HCT116 (cell line): ENCODE measurements at regions not wholly inside any gene's neighbourhood (a gene's known extent, or its start where the extent isn't known, plus 50 kb on each side); places are given as distances from the start of the nearest gene placed in this dataset.

Source experiments
- ATAC-seq: fragments of 200-7000 bp; cut with Tn5 transposase; 2 replicates; pipeline ENCODE4 v1.9.1; 2020; ENCODE audit warnings: mild to moderate bottlenecking, moderate library complexity
- BruUV-seq: library from RNA; stranded (reverse); fragments of 400-500 nt; replicated peaks from 2 replicates; lab custom pipeline; 2021; lab: Mats Ljungman, UMichigan
- CTCF ChIA-PET: fragments of 300-600 bp; sonication (Branson Sonifier 250); formaldehyde crosslinking; loops from one replicate; lab custom pipeline; 2021; ENCODE audit warnings: antibody characterized with exemption; lab: Charles Lee
- POLR2A ChIA-PET: fragments of 300-600, 350-600 bp; sonication (Branson Sonifier 250); formaldehyde crosslinking; loops from one replicate; lab custom pipeline; 2021; ENCODE audit warnings: antibody characterized with exemption; lab: Charles Lee
- RAD21 ChIA-PET, 2 experiments: fragments of 300-600 bp; sonication (Branson Sonifier 250); formaldehyde crosslinking; loops; one replicate each; lab custom pipeline; 2023; ENCODE audit warnings: low total read pairs in 2 of 2; ENCODE audit not compliant: uncharacterized antibody in 2 of 2, unreplicated experiment in 2 of 2, low non-redundant PET in 1 of 2; lab: Charles Lee
- DNase-seq: peaks from one replicate; pipeline ENCODE4 v3.0.0-alpha.2; 2010; ENCODE audit warnings: low read depth, low spot score
- H2AFZ ChIP-seq: fragments of 200-600 bp; shearing (Covaris generic), sonication (generic); 2 replicates; pipeline ENCODE4 v1.6.1; 2017; ENCODE audit warnings: low read depth, mixed run types, mixed read lengths, antibody characterized with exemption, low read length; ENCODE audit not compliant: poor library complexity, severe bottlenecking
- H3K27ac ChIP-seq: 2 replicates; pipeline ENCODE4 v1.5.1; 2012; ENCODE audit warnings: low read depth, low read length
- H3K27me3 ChIP-seq: fragments of 200-600 bp; sonication (generic); 2 replicates; pipeline ENCODE4 v1.6.1; 2016; ENCODE audit warnings: mixed run types, low read length, mixed read lengths; ENCODE audit not compliant: insufficient read depth
- H3K36me3 ChIP-seq, 2 experiments: fragments of 200-500 bp in 1 of 2; fragments of 200-600 bp in 1 of 2; sonication (Bioruptor generic) in 1 of 2; sonication (generic) in 1 of 2; 2 replicates each; pipeline versions ENCODE4 v1.5.1 to v1.6.1; 2014 to 2016; ENCODE audit warnings: low read length in 2 of 2, inconsistent platforms in 1 of 2, mixed read lengths in 1 of 2, mixed run types in 1 of 2; ENCODE audit not compliant: insufficient read depth in 2 of 2, control insufficient read depth in 1 of 2
- H3K4me1 ChIP-seq, 2 experiments: fragments of 200-600 bp in 1 of 2; sonication (generic) in 1 of 2; 2 replicates each; pipeline versions ENCODE4 v1.5.1 to v1.6.1; 2012 to 2017; ENCODE audit warnings: low read length in 2 of 2, inconsistent platforms in 1 of 2, mild to moderate bottlenecking in 1 of 2, mixed read lengths in 1 of 2, mixed run types in 1 of 2, moderate library complexity in 1 of 2; ENCODE audit not compliant: insufficient read depth in 2 of 2, control insufficient read depth in 1 of 2
- H3K4me2 ChIP-seq: fragments of 200-600 bp; sonication (generic); 2 replicates; pipeline ENCODE4 v1.6.1; 2017; ENCODE audit warnings: mixed run types, low read length, mixed read lengths
- H3K4me3 ChIP-seq, 2 experiments: fragments of 200-600 bp in 1 of 2; sonication (generic) in 1 of 2; replicated peaks in 1 of 2; 2 replicates each; pipeline ENCODE4 v1.5.1; 2011 to 2016; ENCODE audit warnings: low read length in 2 of 2, control low read depth in 1 of 2, low read depth in 1 of 2, mild to moderate bottlenecking in 1 of 2, mixed read lengths in 1 of 2, mixed run types in 1 of 2
- H3K79me2 ChIP-seq: fragments of 200-600 bp; sonication (generic); 2 replicates; pipeline ENCODE4 v1.6.1; 2017; ENCODE audit warnings: mild to moderate bottlenecking, mixed run types, low read length, moderate library complexity, mixed read lengths; ENCODE audit not compliant: insufficient read depth
- H3K9ac ChIP-seq: fragments of 200-600 bp; sonication (generic); 2 replicates; pipeline ENCODE4 v1.6.1; 2016; ENCODE audit warnings: low read length, mixed read lengths
- H3K9me2 ChIP-seq: fragments of 200-600 bp; sonication (generic), shearing (Covaris generic); 2 replicates; pipeline ENCODE4 v1.6.1; 2017; ENCODE audit warnings: mixed run types, mild to moderate bottlenecking, moderate library complexity; ENCODE audit not compliant: insufficient read depth
- H3K9me3 ChIP-seq, 2 experiments: fragments of 200-500 bp in 1 of 2; fragments of 200-600 bp in 1 of 2; sonication (Bioruptor generic) in 1 of 2; sonication (generic) in 1 of 2; 2 replicates each; pipeline ENCODE4 v1.6.1; 2014 to 2017; ENCODE audit warnings: low read length in 2 of 2, mixed read lengths in 2 of 2, inconsistent platforms in 1 of 2, low read depth in 1 of 2, mild to moderate bottlenecking in 1 of 2, mixed run types in 1 of 2, moderate library complexity in 1 of 2; ENCODE audit not compliant: control insufficient read depth in 1 of 2, insufficient read depth in 1 of 2
- H4K20me1 ChIP-seq: fragments of 200-600 bp; sonication (generic), shearing (Covaris generic); 2 replicates; pipeline ENCODE4 v1.6.1; 2017; ENCODE audit warnings: mixed run types, mild to moderate bottlenecking, moderate library complexity; ENCODE audit not compliant: insufficient read depth
- ATF3 ChIP-seq: IDR thresholded peaks from 2 replicates; pipeline ENCODE4 v1.6.1; 2012
- ELF1 ChIP-seq: IDR thresholded peaks from 2 replicates; pipeline ENCODE4 v1.6.1; 2012; ENCODE audit warnings: low read depth, borderline replicate concordance
- FOSL1 ChIP-seq: IDR thresholded peaks from 2 replicates; pipeline ENCODE4 v1.6.1; 2012; ENCODE audit warnings: low read depth
- RAD21 ChIP-seq: IDR thresholded peaks from 2 replicates; pipeline ENCODE4 v1.6.1; 2012; ENCODE audit warnings: low read depth, mild to moderate bottlenecking
- SRF ChIP-seq: IDR thresholded peaks from 2 replicates; pipeline ENCODE4 v1.6.1; 2012; ENCODE audit warnings: low read depth
- ZFX ChIP-seq: fragments of 450-650 bp; IDR thresholded peaks from 2 replicates; pipeline ENCODE4 v1.6.1; 2017
- ZNF274 ChIP-seq: fragments of 200-500 bp; sonication (Bioruptor generic); IDR thresholded peaks from 2 replicates; pipeline ENCODE4 v1.6.1; 2014; ENCODE audit warnings: mild to moderate bottlenecking, low read depth, low read length, inconsistent platforms
- intact Hi-C: fragments of 100-400 bp; cut with micrococcal nuclease; formaldehyde crosslinking; loops from 2 replicates; pipeline ENCODE4 v1.10.0; 2022
- TF ChIP-seq, protein P1 (sequence below), 3 experiments: fragments of 200-600 bp in 1 of 3; sonication (generic) in 1 of 3; IDR thresholded peaks in 2 of 3; conservative IDR thresholded peaks in 1 of 3; 2 replicates each; pipeline ENCODE4 v1.5.1; 2012 to 2017; ENCODE audit warnings: low read depth in 2 of 3, low read length in 2 of 3, antibody characterized with exemption in 1 of 3, borderline replicate concordance in 1 of 3, control low read depth in 1 of 3, mild to moderate bottlenecking in 1 of 3, mixed read lengths in 1 of 3, mixed run types in 1 of 3, moderate library complexity in 1 of 3; ENCODE audit not compliant: insufficient read depth in 1 of 3

DNA sequence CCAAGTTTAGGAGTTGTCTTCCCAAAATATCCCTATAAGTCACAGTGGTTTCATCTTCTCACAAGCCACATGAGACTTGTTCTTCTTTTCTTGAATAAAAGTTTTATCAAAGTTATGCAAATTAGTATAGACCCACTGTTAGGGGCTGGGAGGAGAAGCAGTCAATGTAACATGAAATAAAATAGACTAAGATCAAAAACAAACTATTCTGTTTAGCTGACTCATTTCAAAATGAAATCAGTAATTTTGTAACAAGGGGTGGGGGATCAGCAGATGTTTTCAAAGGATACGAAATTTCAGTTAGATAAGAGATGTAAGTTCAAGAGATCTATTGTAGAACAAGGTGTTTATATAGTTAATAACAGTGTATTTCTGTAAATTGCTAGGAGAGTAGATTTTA lies 339.6 kb upstream of the PRDM1 start:
- Histone ChIP-seq H3K27ac (no peak overlapping the region), H3K9me3 (no peaks in the 10 kb centered on the region), H3K4me3 (no peak overlapping the region), H2AFZ (no peak overlapping the region), H3K36me3 (no peaks in the 10 kb centered on the region), H3K27me3 (no peaks in the 10 kb centered on the region), H3K9me2 (no peaks in the 10 kb centered on the region), H3K9ac (no peak overlapping the region), H3K79me2 (no peaks in the 10 kb centered on the region), H3K4me1 (0 out of 4 replicates have a peak, but pooled peaks cover 0 to 4% of the 10 kb centered on the region in 2 experiments), H3K4me2 (no peak overlapping the region), H4K20me1 (no peaks in the 10 kb centered on the region)
- no peak for ATAC-seq
- RAD21 ChIA-PET: no interaction called here
- POLR2A ChIA-PET: no interaction called here
- CTCF ChIA-PET: no interaction called here
- BruUV-seq: no TSS peak
- no peak for TF ChIP-seq ATF3
- no peak for TF ChIP-seq ELF1
- no peak for TF ChIP-seq SRF
- TF ChIP-seq RAD21: no peak
- TF ChIP-seq FOSL1: no peak
- TF ChIP-seq ZFX: no peak
- TF ChIP-seq ZNF274: no peak
- intact Hi-C loops: no loop called here
- DNase-seq: no peak

GRCh38 chr6:105746130-105746505 lies 340.0 kb upstream of the PRDM1 start:
- no peaks in the 10 kb centered on the region for H3K27me3 ChIP-seq
- no peak for ATAC-seq
- H3K9me2 ChIP-seq: no peaks in the 10 kb centered on the region
- no peak overlapping the region for H3K9ac ChIP-seq
- ChIA-PET CTCF (no interaction called here), POLR2A (no interaction called here), RAD21 (no interaction called here)
- H3K27ac ChIP-seq: no peak overlapping the region
- H3K36me3 ChIP-seq: no peaks in the 10 kb centered on the region
- H3K4me2 ChIP-seq: no peak overlapping the region
- no peak overlapping the region for H3K4me3 ChIP-seq
- BruUV-seq: no TSS peak
- no peaks in the 10 kb centered on the region for H3K79me2 ChIP-seq
- intact Hi-C loops: no loop called here
- H4K20me1 ChIP-seq: no peaks in the 10 kb centered on the region
- TF ChIP-seq RAD21: peak; percentile 5; the same call in 1 of the 2 replicates
- TF ChIP-seq, protein P1, sequence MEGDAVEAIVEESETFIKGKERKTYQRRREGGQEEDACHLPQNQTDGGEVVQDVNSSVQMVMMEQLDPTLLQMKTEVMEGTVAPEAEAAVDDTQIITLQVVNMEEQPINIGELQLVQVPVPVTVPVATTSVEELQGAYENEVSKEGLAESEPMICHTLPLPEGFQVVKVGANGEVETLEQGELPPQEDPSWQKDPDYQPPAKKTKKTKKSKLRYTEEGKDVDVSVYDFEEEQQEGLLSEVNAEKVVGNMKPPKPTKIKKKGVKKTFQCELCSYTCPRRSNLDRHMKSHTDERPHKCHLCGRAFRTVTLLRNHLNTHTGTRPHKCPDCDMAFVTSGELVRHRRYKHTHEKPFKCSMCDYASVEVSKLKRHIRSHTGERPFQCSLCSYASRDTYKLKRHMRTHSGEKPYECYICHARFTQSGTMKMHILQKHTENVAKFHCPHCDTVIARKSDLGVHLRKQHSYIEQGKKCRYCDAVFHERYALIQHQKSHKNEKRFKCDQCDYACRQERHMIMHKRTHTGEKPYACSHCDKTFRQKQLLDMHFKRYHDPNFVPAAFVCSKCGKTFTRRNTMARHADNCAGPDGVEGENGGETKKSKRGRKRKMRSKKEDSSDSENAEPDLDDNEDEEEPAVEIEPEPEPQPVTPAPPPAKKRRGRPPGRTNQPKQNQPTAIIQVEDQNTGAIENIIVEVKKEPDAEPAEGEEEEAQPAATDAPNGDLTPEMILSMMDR (IDR thresholded peaks at IDR 0.05 in 2 of 3, conservative IDR thresholded peaks at IDR 0.05 in 1 of 3; ENCODE audit: borderline replicate concordance in 1 of 3, insufficient read depth in 1 of 3, low read depth in 2 of 3, low read length in 2 of 3): no peak
- H3K9me3 ChIP-seq: no peaks in the 10 kb centered on the region
- no peak overlapping the region for H2AFZ ChIP-seq
- 0 out of 4 replicates have a peak, but pooled peaks cover 0 to 4% of the 10 kb centered on the region in 2 experiments for H3K4me1 ChIP-seq
- DNase-seq: no peak
